Myocyte (in vitro differentiated cells): ENCODE measurements at regions not wholly inside any gene's neighbourhood (a gene's known extent, or its start where the extent isn't known, plus 50 kb on each side); places are given as distances from the start of the nearest gene placed in this dataset.

Experiments
- DNase-seq: peaks from one replicate; pipeline ENCODE4 v3.0.0-alpha.2; 2012; ENCODE audit warnings: low read depth

DNA sequence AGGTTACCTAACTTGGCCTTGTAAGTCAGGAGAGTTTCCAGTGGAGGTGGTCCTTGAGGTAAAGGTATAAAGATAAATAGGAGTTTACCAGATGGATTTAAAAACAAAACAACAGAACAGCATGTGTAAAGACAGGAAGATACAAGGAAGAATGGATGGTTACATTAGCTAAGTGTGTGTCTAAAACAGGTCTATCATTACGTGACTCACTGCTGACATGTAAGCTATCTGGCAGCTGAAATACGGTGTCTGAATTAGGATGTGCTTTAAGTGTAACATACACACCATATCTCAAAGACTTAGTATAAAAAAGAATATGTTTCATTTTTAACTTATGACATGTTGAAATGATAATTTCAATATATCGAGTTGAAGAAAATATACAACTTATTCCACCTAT lies 405.1 kb upstream of the ADAMTSL1 start:
- DNase-seq = no peak

- DNase-seq = no peak
Measured at GRCh38 chr9:18071651-18072060, 402.3 kb upstream of the ADAMTSL1 start.

- DNase-seq = no peak
Measured at GRCh38 chr9:18073002-18073401, 401.0 kb upstream of the ADAMTSL1 start.

DNA sequence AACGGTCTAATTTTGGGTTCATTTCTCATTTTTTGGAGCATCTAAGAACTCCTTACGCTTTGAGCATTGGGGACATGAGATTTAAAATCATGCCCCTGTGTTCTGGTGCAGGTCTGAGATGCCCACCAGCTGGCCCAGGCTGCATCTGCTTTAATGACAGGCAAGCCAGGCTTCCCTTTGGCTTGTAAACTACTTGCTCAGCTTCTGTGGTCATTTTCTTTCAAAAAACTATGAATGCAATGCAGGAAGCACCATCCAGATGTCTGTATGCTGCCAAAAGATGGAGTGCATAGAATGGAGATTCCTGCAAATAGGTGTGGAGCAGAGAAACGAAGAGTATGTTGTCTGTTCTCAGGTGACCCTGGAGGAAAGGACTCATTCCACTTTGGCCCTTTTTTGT lies 399.9 kb upstream of the ADAMTSL1 start:
- DNase-seq = no peak

DNA sequence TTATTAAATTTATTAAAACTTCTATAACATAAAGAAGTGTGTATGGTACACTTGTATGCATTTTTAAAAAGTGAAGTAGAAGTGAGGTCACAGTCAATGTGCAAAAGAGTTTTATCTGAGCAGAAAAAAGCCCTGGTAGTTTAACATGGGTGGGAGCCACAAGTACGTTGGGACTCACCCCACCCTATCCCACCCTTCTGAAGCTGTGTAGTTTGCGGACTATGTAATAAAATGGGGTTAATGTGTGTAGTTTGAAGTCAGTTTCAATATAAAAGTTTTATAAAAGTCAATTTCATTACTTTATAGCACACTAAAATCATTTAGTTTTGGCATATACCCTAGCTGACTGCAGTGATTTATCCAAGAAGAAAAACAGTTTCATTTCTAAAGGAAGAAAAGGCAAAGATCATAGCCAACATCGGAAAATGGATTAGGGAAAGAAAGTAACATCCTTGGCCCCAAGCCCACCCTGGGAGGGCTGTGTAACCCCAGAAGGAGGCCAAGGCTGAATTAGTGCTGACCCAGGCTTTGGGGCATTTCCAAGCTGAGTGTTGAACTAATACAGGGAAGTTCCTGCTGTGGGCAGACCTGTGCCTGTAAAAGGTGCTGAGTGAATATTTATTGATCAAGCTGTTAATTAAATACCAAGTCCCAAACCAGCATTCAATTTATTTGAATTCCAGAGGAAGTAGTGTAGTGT lies 398.6 kb upstream of the ADAMTSL1 start:
- DNase-seq = no peak

- no peak for DNase-seq
Measured at GRCh38 chr9:18077941-18078678, 395.8 kb upstream of the ADAMTSL1 start.

GRCh38 chr9:18092138-18092537 lies 381.8 kb upstream of the ADAMTSL1 start:
- DNase-seq = no peak

GRCh38 chr9:18106006-18106560 lies 367.9 kb upstream of the ADAMTSL1 start:
- DNase-seq = no peak

GRCh38 chr9:18109675-18110074 lies 364.3 kb upstream of the ADAMTSL1 start:
- DNase-seq = no peak

DNA sequence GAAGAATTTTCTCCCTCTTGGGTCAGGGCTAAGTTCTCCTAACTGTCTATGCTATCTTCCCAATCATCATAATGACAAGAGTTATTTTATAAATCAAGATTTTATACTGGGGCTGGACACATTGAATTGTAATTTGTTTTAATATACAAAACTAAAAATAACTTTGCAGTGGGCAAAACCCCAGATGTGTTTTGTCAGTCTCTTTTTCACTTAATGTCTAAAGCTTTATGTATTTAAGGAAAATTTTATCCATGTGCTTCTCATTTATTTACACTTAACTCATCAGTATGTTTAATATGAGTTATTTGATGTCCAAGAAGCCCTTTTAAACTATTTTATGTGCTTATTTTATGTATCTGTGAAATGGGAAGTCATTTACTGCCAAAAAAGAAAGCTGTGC lies 362.8 kb upstream of the ADAMTSL1 start:
- no peak for DNase-seq

- no peak for DNase-seq
Measured at GRCh38 chr9:18114559-18115475, 359.1 kb upstream of the ADAMTSL1 start.

GRCh38 chr9:18118268-18118667 lies 355.7 kb upstream of the ADAMTSL1 start:
- DNase-seq = no peak

DNA sequence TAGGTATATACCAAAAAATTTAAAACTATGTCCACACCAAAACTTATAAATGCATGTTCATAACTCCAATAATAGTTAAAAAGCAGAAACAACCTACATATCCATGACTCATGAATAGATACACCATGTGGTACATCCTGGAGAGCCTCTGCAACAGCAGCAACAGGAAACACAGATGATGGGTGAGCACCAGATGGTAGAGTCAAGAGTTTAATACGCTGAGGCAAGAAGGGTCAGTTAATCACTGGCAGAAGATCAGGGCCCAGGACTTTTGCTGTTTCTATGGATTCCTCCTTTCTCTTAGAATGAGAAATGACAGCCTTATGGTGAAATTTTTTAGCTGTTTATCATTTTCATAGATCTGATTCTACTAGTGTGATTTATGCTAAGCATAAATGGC lies 351.8 kb upstream of the ADAMTSL1 start:
- peak; percentile 24 for DNase-seq

- DNase-seq = peak; percentile 17
Measured at GRCh38 chr9:18124760-18125159, 349.2 kb upstream of the ADAMTSL1 start.

DNA sequence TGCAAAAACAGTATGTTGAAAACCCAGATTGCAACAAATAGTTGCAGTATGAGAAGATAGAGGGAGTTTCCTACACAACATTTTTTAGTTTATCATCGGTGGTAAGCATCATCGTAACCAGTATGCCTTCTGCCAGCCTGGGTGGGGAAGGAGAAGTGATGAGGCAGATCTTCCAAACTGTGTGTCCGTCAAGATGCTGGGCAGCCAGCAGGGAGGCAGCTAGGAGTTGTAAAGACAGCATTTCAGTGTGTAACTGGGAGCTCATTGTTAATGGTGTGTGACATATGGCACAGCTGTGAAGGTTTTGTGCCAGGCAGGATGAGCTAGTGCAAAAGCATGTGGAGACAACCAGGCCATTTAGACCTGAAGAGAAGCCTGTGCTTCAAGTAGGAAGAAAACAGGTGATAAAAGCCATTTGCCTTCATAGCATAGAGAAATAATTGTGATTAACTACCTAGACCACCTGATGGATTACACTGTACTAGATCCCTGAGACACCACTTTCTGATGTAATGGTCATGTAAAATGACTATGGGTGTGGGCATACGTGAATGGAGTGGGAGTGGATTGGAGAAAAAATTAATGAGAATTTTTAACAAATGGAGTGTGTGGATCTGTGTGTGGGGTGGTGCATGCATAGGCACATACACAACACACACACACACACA lies 347.0 kb upstream of the ADAMTSL1 start:
- no peak for DNase-seq

DNA sequence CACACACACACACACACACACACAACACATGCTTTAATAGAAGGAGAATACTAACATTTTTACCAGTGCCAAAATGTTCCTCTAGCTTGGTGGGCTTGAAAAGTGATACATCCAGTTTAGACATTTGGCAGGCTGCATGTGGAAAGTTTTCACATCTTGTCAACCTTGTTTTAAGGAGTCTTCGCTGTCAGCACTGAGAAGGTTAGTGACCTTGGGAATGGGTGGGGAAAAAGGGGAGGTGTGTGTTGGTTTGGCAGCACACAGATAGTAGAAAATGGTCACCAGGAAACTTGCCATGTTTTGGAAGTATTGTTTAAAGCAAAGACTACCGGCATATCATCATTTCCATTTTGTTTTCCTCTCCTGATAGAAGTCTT lies 346.5 kb upstream of the ADAMTSL1 start:
- DNase-seq = no peak

GRCh38 chr9:18129809-18130334 lies 344.1 kb upstream of the ADAMTSL1 start:
- DNase-seq = no peak

DNA sequence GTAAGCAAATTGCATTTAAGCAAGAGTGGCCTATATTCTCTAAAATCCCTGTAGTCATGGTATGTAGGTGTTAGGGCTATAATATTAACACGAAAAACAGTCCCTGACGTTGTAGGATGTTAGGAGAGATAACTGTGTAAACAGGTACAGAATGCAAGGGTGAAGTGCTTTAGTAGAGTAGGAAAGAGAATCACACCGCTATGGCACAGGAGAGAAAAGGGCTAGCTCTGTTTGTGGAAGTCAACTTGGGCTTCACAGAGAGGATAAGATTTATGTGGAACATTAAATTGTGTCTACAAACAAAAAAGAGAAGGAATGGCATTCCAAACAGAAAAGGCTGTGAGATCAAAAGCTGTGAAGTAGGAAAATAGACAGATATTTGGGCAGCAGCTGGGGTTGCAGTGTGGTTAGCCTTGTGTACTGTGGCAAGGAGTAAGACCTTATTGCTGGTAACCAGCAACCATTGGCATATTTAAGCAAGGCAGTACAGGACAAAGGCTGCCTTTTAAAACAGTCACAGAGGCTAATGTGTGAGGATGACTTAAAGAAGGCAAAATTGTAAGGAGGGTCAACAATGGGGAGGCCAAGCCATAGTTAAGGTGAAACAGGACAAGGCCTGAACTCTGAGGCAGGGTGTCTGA lies 337.5 kb upstream of the ADAMTSL1 start:
- peak; percentile 11 for DNase-seq

DNA sequence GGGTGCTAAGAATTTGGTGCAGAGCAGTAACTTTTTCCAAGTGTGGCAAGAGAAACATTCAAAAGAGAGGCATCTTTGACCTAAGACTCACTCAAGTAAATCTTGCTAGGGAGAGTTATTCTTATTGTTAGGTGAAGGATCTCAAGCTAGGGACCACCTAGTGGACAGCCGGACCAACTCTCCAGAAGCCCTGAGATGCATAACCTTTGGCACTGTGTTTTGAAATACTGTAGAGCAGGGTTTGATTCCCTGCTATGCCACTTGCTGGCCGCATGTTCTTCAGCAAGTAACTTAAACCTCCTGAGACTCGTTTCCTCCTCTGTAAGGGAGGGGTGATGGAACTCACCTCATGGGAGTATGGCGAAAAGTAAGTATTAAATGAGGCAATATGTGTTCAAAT lies 336.1 kb upstream of the ADAMTSL1 start:
- DNase-seq = no peak

GRCh38 chr9:18138656-18139055 lies 335.3 kb upstream of the ADAMTSL1 start:
- no peak for DNase-seq
